SK-N-SH (cell line): ENCODE measurements at regions not wholly inside any gene's neighbourhood (a gene's known extent, or its start where the extent isn't known, plus 50 kb on each side); places are given as distances from the start of the nearest gene placed in this dataset.

Experiments used
- CTCF ChIA-PET: fragments of 300-600, 350-600 bp; formaldehyde crosslinking; extraction: SDS; loops from one replicate; lab custom pipeline; 2021; lab: Yijun Ruan, JAX
- POLR2A ChIA-PET: fragments of 350-600 bp; sonication (Branson Sonifier 250); formaldehyde crosslinking; extraction: SDS; loops from one replicate; lab custom pipeline; 2020; ENCODE audit warnings: antibody characterized with exemption, inconsistent platforms; lab: Yijun Ruan, JAX
- DNase-seq: peaks from one replicate; pipeline ENCODE4 v3.0.0; 2012
- H2AFZ ChIP-seq: fragments of 200-600 bp; sonication (generic); 2 replicates; pipeline ENCODE4 v1.8.1; 2016; ENCODE audit warnings: antibody characterized with exemption, mild to moderate bottlenecking, low read depth
- H3F3A ChIP-seq: fragments of 200-600 bp; sonication (generic); replicated peaks from 2 replicates; pipeline ENCODE3; 2016; ENCODE audit warnings: antibody characterized with exemption, mild to moderate bottlenecking; ENCODE audit not compliant: insufficient read depth
- H3K27ac ChIP-seq, 2 experiments: fragments of 200-500 bp in 1 of 2; fragments of 200-600 bp in 1 of 2; sonication (Bioruptor generic) in 1 of 2; sonication (generic), shearing (Covaris generic) in 1 of 2; 2 replicates each; pipeline versions ENCODE4 v1.5.1 to v1.6.1; 2014 to 2016; ENCODE audit warnings: low read depth in 2 of 2, inconsistent platforms in 1 of 2, low read length in 1 of 2, mild to moderate bottlenecking in 1 of 2, mixed read lengths in 1 of 2
- H3K27me3 ChIP-seq: fragments of 200-600 bp; sonication (generic), shearing (Covaris generic); 2 replicates; pipeline ENCODE4 v1.6.1; 2016; ENCODE audit warnings: mixed run types; ENCODE audit not compliant: insufficient read depth
- H3K36me3 ChIP-seq, 2 experiments: fragments of 200-500 bp in 1 of 2; fragments of 200-600 bp in 1 of 2; sonication (Bioruptor generic) in 1 of 2; sonication (generic) in 1 of 2; replicated peaks in 1 of 2; 2 replicates each; pipeline versions ENCODE3 to v1.5.1; 2014 to 2016; ENCODE audit warnings: low read length in 1 of 2, mild to moderate bottlenecking in 1 of 2; ENCODE audit not compliant: insufficient read depth in 2 of 2, control insufficient read depth in 1 of 2
- H3K4me1 ChIP-seq, 2 experiments: fragments of 200-500 bp in 1 of 2; fragments of 200-600 bp in 1 of 2; sonication (Bioruptor generic) in 1 of 2; sonication (generic), shearing (Covaris generic) in 1 of 2; 2 replicates each; pipeline versions ENCODE4 v1.5.1 to v1.6.1; 2014 to 2016; ENCODE audit warnings: low read depth in 1 of 2, low read length in 1 of 2, mixed run types in 1 of 2; ENCODE audit not compliant: insufficient read depth in 2 of 2, control insufficient read depth in 1 of 2
- H3K4me2 ChIP-seq: fragments of 200-600 bp; sonication (generic), shearing (Covaris generic); 2 replicates; pipeline ENCODE4 v1.6.1; 2017; ENCODE audit warnings: mixed run types
- H3K4me3 ChIP-seq, 2 experiments: fragments of 200-500 bp in 1 of 2; fragments of 200-600 bp in 1 of 2; sonication (Bioruptor generic) in 1 of 2; sonication (generic), shearing (Covaris generic) in 1 of 2; 2 replicates each; pipeline versions ENCODE4 v1.5.1 to v1.8.1; 2014 to 2016; ENCODE audit warnings: low read depth in 2 of 2, inconsistent platforms in 1 of 2, low read length in 1 of 2, mild to moderate bottlenecking in 1 of 2, mixed read lengths in 1 of 2, moderate library complexity in 1 of 2
- H3K79me2 ChIP-seq: fragments of 200-600 bp; sonication (generic); 2 replicates; pipeline ENCODE4 v1.8.1; 2017; ENCODE audit warnings: mild to moderate bottlenecking; ENCODE audit not compliant: insufficient read depth
- H3K9ac ChIP-seq: fragments of 200-600 bp; sonication (generic); 2 replicates; pipeline ENCODE4 v1.6.1; 2017; ENCODE audit warnings: mixed run types
- H3K9me2 ChIP-seq: fragments of 200-600 bp; sonication (generic); 2 replicates; pipeline ENCODE4 v1.6.1; 2017; ENCODE audit warnings: mixed run types
- H3K9me3 ChIP-seq: fragments of 200-600 bp; sonication (generic); 2 replicates; pipeline ENCODE4 v1.6.1; 2017; ENCODE audit warnings: mixed run types, mild to moderate bottlenecking, moderate library complexity
- H4K20me1 ChIP-seq: fragments of 200-600 bp; sonication (generic); 2 replicates; pipeline ENCODE4 v1.6.1; 2017; ENCODE audit warnings: mild to moderate bottlenecking, mixed run types; ENCODE audit not compliant: insufficient read depth
- ELF1 ChIP-seq: IDR thresholded peaks from 2 replicates; pipeline ENCODE4 v1.4.0; 2012
- EZH2phosphoT487 ChIP-seq: fragments of 200-600 bp; sonication (generic); IDR thresholded peaks from 2 replicates; pipeline ENCODE4 v1.6.1; 2017; ENCODE audit warnings: low read depth, mixed run types, mild to moderate bottlenecking, antibody characterized with exemption, moderate library complexity, borderline replicate concordance
- GABPA ChIP-seq: IDR thresholded peaks from 2 replicates; pipeline ENCODE4 v1.4.0; 2012; ENCODE audit warnings: low read depth, mild to moderate bottlenecking
- JUND ChIP-seq: IDR thresholded peaks from 2 replicates; pipeline ENCODE4 v1.4.0; 2012
- REST ChIP-seq: IDR thresholded peaks from 2 replicates; pipeline ENCODE4 v1.6.1; 2012; ENCODE audit warnings: mild to moderate bottlenecking, low read depth, low read length, moderate library complexity
- RFX5 ChIP-seq: IDR thresholded peaks from 2 replicates; pipeline ENCODE4 v1.6.1; 2012; ENCODE audit warnings: mild to moderate bottlenecking, improper control_type of control experiment, low read length
- RXRA ChIP-seq: IDR thresholded peaks from 2 replicates; pipeline ENCODE4 v1.4.0; 2012; ENCODE audit warnings: low read depth, mild to moderate bottlenecking, borderline replicate concordance
- TCF12 ChIP-seq: IDR thresholded peaks from 2 replicates; pipeline ENCODE4 v1.4.0; 2012
- TEAD4 ChIP-seq: IDR thresholded peaks from 2 replicates; pipeline ENCODE4 v1.4.0; 2012; ENCODE audit warnings: mild to moderate bottlenecking, borderline replicate concordance; ENCODE audit not compliant: insufficient read depth
- WGBS: methylation state at CpG from one replicate; pipeline ENCODE4 v1.1.6; 2017; ENCODE audit warnings: low lambda C conversion rate; 5-methylcytosine and 5-hydroxymethylcytosine counted together

GRCh38 chr11:122287401-122287800 is 171.4 kb upstream of the BLID start (continued):
- TF ChIP-seq REST, result no peak
- TF ChIP-seq ELF1, result no peak
- TF ChIP-seq GABPA, result no peak

GRCh38 chr11:122285070-122285988 is 169.3 kb upstream of the BLID start:
- peak; percentile 17 for DNase-seq
- no peak overlapping the region for H3K9ac ChIP-seq
- H3K27me3 ChIP-seq, result no peaks in the 10 kb centered on the region; the same call in 1 of the 2 replicates
- POLR2A ChIA-PET, result no interaction called here
- H3K36me3 ChIP-seq, result no peaks in the 10 kb centered on the region
- WGBS, result 75% methylated on average over 8 of the region's 8 CpGs
- H3K79me2 ChIP-seq, result no peaks in the 10 kb centered on the region
- no peak overlapping the region for H3K27ac ChIP-seq
- TF ChIP-seq JUND, result no peak
- TF ChIP-seq TCF12, result no peak
- TF ChIP-seq TEAD4, result no peak
- TF ChIP-seq REST, result no peak
- no peak for TF ChIP-seq RXRA
- TF ChIP-seq EZH2phosphoT487, result no peak
- no peak for TF ChIP-seq RFX5
- TF ChIP-seq, all 33 proteins: peak for 0
- CTCF ChIA-PET, result interaction anchor here (1.7 kb wide), 1 partner anchor 70 kb away, joined by 4 read pairs; no protein-coding TSS in a partner anchor
- Histone ChIP-seq H3K4me2 (no peak overlapping the region), H2AFZ (no peak overlapping the region), H3K4me1 (peaks cover 0 to 2% of the 10 kb centered on the region in 2 experiments; a peak in 1 of 4 replicates), H3K9me3 (no peaks in the 10 kb centered on the region), H3K9me2 (no peaks in the 10 kb centered on the region), H4K20me1 (no peaks in the 10 kb centered on the region), H3F3A (no peaks in the 10 kb centered on the region), H3K4me3 (no peak overlapping the region)
